ENCODE measurements at regions not wholly inside any gene's neighbourhood (a gene's known extent, or its start where the extent isn't known, plus 50 kb on each side); places are given as distances from the start of the nearest gene placed in this dataset.

GRCh38 chr2:60152226-60152833 is 401.1 kb downstream of the BCL11A start:
- TF ChIP-seq HDAC2 (IDR thresholded peaks at IDR 0.05) (no peak), CREM (IDR thresholded peaks at IDR 0.05; ENCODE audit: low read depth) (no peak), POLR2A (IDR thresholded peaks at IDR 0.05; ENCODE audit: low read depth, low read length) (no peak), RCOR1 (conservative IDR thresholded peaks at IDR 0.05; ENCODE audit: low read depth, low read length) (no peak), ZNF274 (IDR thresholded peaks at IDR 0.05; ENCODE audit: insufficient read depth, insufficient read length) (no peak)

Data from GM12878 (cell line).